ENCODE measurements at regions not wholly inside any gene's neighbourhood (a gene's known extent, or its start where the extent isn't known, plus 50 kb on each side); places are given as distances from the start of the nearest gene placed in this dataset.
"Not testable (repeated sequence)": the region's sequence is repeated elsewhere in the genome, so short reads cannot be mapped to it uniquely, and the experiment has no call there.

- TF ChIP-seq CTCF, POLR2A (IDR thresholded peaks at IDR 0.05): not testable (repeated sequence)
These were observed 105.6 kb upstream of the ATL2 start for GRCh38 chr2:38482710-38483109.
